GM21717 (cell line): ENCODE measurements at regions not wholly inside any gene's neighbourhood (a gene's known extent, or its start where the extent isn't known, plus 50 kb on each side); places are given as distances from the start of the nearest gene placed in this dataset.

Experiments
- ATAC-seq: cut with Tn5 transposase; IDR thresholded peaks from one replicate; pipeline ENCODE4 v1.9.1; 2021; ENCODE audit warnings: mild to moderate bottlenecking, moderate library complexity; ENCODE audit not compliant: unreplicated experiment

- ATAC-seq: no peak
Measured at GRCh38 chr7:91812388-91812787, 68.1 kb downstream of the MTERF1 start.

GRCh38 chr7:91814189-91814588 is 66.3 kb downstream of the MTERF1 start:
- peak; percentile 89 for ATAC-seq
